WTC11 (cell line): ENCODE measurements at regions not wholly inside any gene's neighbourhood (a gene's known extent, or its start where the extent isn't known, plus 50 kb on each side); places are given as distances from the start of the nearest gene placed in this dataset.

Experiments used
- ATAC-seq: fragments of 200-7000 bp; cut with Tn5 transposase; 2 replicates; pipeline ENCODE4 v1.10.0; 2021; ENCODE audit warnings: mild to moderate bottlenecking, moderate library complexity
- CTCF ChIA-PET: fragments of 300-600 bp; sonication (Branson Sonifier 250); formaldehyde crosslinking; loops from one replicate; lab custom pipeline; 2021; ENCODE audit warnings: antibody characterized with exemption; lab: Charles Lee
- POLR2A ChIA-PET: fragments of 350-600 bp; sonication (Branson Sonifier 250); formaldehyde crosslinking; loops from one replicate; lab custom pipeline; 2021; ENCODE audit warnings: antibody characterized with exemption; lab: Charles Lee
- DNase-seq: peaks from one replicate; pipeline ENCODE4 v3.0.0; 2021; ENCODE audit warnings: low spot score
- H3K27ac Mint-ChIP-seq: 2 replicates; pipeline ENCODE4 v1.8.0; 2021; ENCODE audit warnings: mixed read lengths
- H3K27me3 Mint-ChIP-seq: 2 replicates; pipeline ENCODE4 v1.8.0; 2021; ENCODE audit warnings: low read depth, mild to moderate bottlenecking, moderate library complexity, mixed read lengths
- H3K36me3 Mint-ChIP-seq: 2 replicates; pipeline ENCODE4 v1.8.0; 2021; ENCODE audit warnings: mixed read lengths
- H3K4me1 Mint-ChIP-seq: 2 replicates; pipeline ENCODE4 v1.8.0; 2022; ENCODE audit warnings: mixed read lengths
- H3K4me3 Mint-ChIP-seq: 2 replicates; pipeline ENCODE4 v1.8.0; 2021; ENCODE audit warnings: mild to moderate bottlenecking, moderate library complexity, mixed read lengths
- H3K9me3 Mint-ChIP-seq: 2 replicates; pipeline ENCODE4 v1.8.0; 2021; ENCODE audit warnings: mixed read lengths
- AFF4 ChIP-seq: sonication (generic); formaldehyde crosslinking; IDR thresholded peaks from 2 replicates; pipeline ENCODE4 v1.8.1; 2023; ENCODE audit warnings: mild to moderate bottlenecking, missing genetic modification reagents, borderline replicate concordance
- AR ChIP-seq: fragments of 250-450 bp; sonication (Bioruptor Pico); IDR thresholded peaks from 2 replicates; pipeline ENCODE4 v1.9.0; 2021; ENCODE audit warnings: mild to moderate bottlenecking
- ATF1 ChIP-seq: sonication (generic); formaldehyde crosslinking; IDR thresholded peaks from 2 replicates; pipeline ENCODE4 v1.8.1; 2023; ENCODE audit warnings: mild to moderate bottlenecking, moderate library complexity, missing genetic modification reagents
- ATF3 ChIP-seq: sonication (generic); formaldehyde crosslinking; conservative IDR thresholded peaks from 2 replicates; pipeline ENCODE4 v1.8.1; 2022; ENCODE audit warnings: mild to moderate bottlenecking, missing genetic modification reagents
- CDX4 ChIP-seq: fragments of 250-450 bp; sonication (Bioruptor Pico); IDR thresholded peaks from 2 replicates; pipeline ENCODE4 v1.9.0; 2021; ENCODE audit warnings: moderate library complexity, mild to moderate bottlenecking, inconsistent platforms, borderline replicate concordance
- E2F1 ChIP-seq: sonication (generic); formaldehyde crosslinking; IDR thresholded peaks from 2 replicates; pipeline ENCODE4 v1.8.0; 2022; ENCODE audit warnings: mild to moderate bottlenecking, missing genetic modification reagents
- JAZF1 ChIP-seq: fragments of 250-450 bp; sonication (Bioruptor Pico); IDR thresholded peaks from 2 replicates; pipeline ENCODE4 v1.9.0; 2021; ENCODE audit warnings: moderate library complexity, mild to moderate bottlenecking, inconsistent platforms
- JUN ChIP-seq: sonication (generic); formaldehyde crosslinking; IDR thresholded peaks from 2 replicates; pipeline ENCODE4 v1.8.0; 2023; ENCODE audit warnings: mild to moderate bottlenecking, missing genetic modification reagents
- MLX ChIP-seq: sonication (generic); formaldehyde crosslinking; IDR thresholded peaks from 2 replicates; pipeline ENCODE4 v1.8.1; 2023; ENCODE audit warnings: mild to moderate bottlenecking, missing genetic modification reagents, moderate library complexity
- NR3C1 ChIP-seq: sonication (generic); formaldehyde crosslinking; conservative IDR thresholded peaks from 2 replicates; pipeline ENCODE4 v1.8.1; 2023; ENCODE audit warnings: low read depth, mild to moderate bottlenecking, missing genetic modification reagents
- OVOL2 ChIP-seq: fragments of 250-450 bp; sonication (Bioruptor Pico); IDR thresholded peaks from 2 replicates; pipeline ENCODE4 v1.9.0; 2021; ENCODE audit warnings: mild to moderate bottlenecking, borderline replicate concordance
- TEAD4 ChIP-seq: sonication (generic); formaldehyde crosslinking; IDR thresholded peaks from 2 replicates; pipeline ENCODE4 v1.8.0; 2022; ENCODE audit warnings: mild to moderate bottlenecking, missing genetic modification reagents
- ZBTB43 ChIP-seq: sonication (generic); formaldehyde crosslinking; IDR thresholded peaks from 2 replicates; pipeline ENCODE4 v1.8.1; 2023; ENCODE audit warnings: mild to moderate bottlenecking, missing genetic modification reagents
- ZMAT4 ChIP-seq: fragments of 250-450 bp; sonication (Bioruptor Pico); IDR thresholded peaks from 2 replicates; pipeline ENCODE4 v1.9.0; 2021; ENCODE audit warnings: mild to moderate bottlenecking
- ZNF121 ChIP-seq: sonication (generic); formaldehyde crosslinking; IDR thresholded peaks from 2 replicates; pipeline ENCODE4 v1.8.0; 2023; ENCODE audit warnings: missing genetic modification reagents
- ZNF232 ChIP-seq: sonication (generic); formaldehyde crosslinking; IDR thresholded peaks from 2 replicates; pipeline ENCODE4 v1.8.0; 2022; ENCODE audit warnings: mild to moderate bottlenecking, missing genetic modification reagents
- ZNF317 ChIP-seq: sonication (generic); formaldehyde crosslinking; IDR thresholded peaks from 2 replicates; pipeline ENCODE4 v1.8.1; 2023; ENCODE audit warnings: low read depth, mild to moderate bottlenecking, moderate library complexity, missing genetic modification reagents, borderline replicate concordance

GRCh38 chr11:79661373-79661772, 220.5 kb upstream of the TENM4 start:
- no peaks in the 10 kb centered on the region for H3K27me3 Mint-ChIP-seq
- POLR2A ChIA-PET = no interaction called here
- no peak for TF ChIP-seq NR3C1 (CRISPR knock-in tag)
- TF ChIP-seq ZNF317 (CRISPR knock-in tag) = no peak
- H3K4me3 Mint-ChIP-seq = no peak overlapping the region
- no peak for DNase-seq
- no peaks in the 10 kb centered on the region for H3K36me3 Mint-ChIP-seq
- H3K9me3 Mint-ChIP-seq = no peaks in the 10 kb centered on the region
- peaks cover 4% of the 10 kb centered on the region for H3K4me1 Mint-ChIP-seq
- no peak for ATAC-seq
- no peak overlapping the region for H3K27ac Mint-ChIP-seq
- CTCF ChIA-PET = no interaction called here

GRCh38 chr11:79648766-79649520, 208.1 kb upstream of the TENM4 start:
- ChIA-PET POLR2A (no interaction called here), CTCF (no interaction called here)
- Mint-ChIP-seq H3K4me3 (no peak overlapping the region), H3K4me1 (peaks cover 6% of the 10 kb centered on the region; the same call in 1 of the 2 replicates), H3K9me3 (no peaks in the 10 kb centered on the region), H3K36me3 (no peaks in the 10 kb centered on the region), H3K27me3 (peaks cover 6% of the 10 kb centered on the region), H3K27ac (no peak overlapping the region)
- no peak for DNase-seq
- no peak for TF ChIP-seq ATF1 (CRISPR knock-in tag)
- no peak for TF ChIP-seq ZBTB43 (CRISPR knock-in tag)
- TF ChIP-seq E2F1 (CRISPR knock-in tag) = no peak
- TF ChIP-seq ZNF121 (CRISPR knock-in tag) = no peak
- TF ChIP-seq AFF4 = no peak
- TF ChIP-seq, all 79 proteins: peak for 0
- no peak for ATAC-seq

- no peak for DNase-seq
- Mint-ChIP-seq H3K27ac (no peak overlapping the region), H3K27me3 (peaks cover 2% of the 10 kb centered on the region; the same call in 1 of the 2 replicates)
- POLR2A ChIA-PET = no interaction called here
- TF ChIP-seq MLX (CRISPR knock-in tag) = no peak
- TF ChIP-seq OVOL2 (CRISPR knock-in tag) = no peak
- no peak for TF ChIP-seq TEAD4 (CRISPR knock-in tag)
- no peak for TF ChIP-seq ZNF232 (CRISPR knock-in tag)
- TF ChIP-seq AR (CRISPR knock-in tag) = no peak
- TF ChIP-seq JAZF1 (CRISPR knock-in tag) = no peak
- no peak for TF ChIP-seq ZMAT4 (CRISPR knock-in tag)
- no peak for TF ChIP-seq CDX4 (CRISPR knock-in tag)
- TF ChIP-seq ATF3 (CRISPR knock-in tag) = no peak
- TF ChIP-seq JUN (CRISPR knock-in tag) = no peak
- TF ChIP-seq, all 79 proteins: peak for 0
- Mint-ChIP-seq H3K36me3 (no peaks in the 10 kb centered on the region), H3K9me3 (no peaks in the 10 kb centered on the region), H3K4me1 (peaks cover 8% of the 10 kb centered on the region), H3K4me3 (no peak overlapping the region)
- ATAC-seq = no peak
- CTCF ChIA-PET = no interaction called here
These were observed 196.4 kb upstream of the TENM4 start for GRCh38 chr11:79637219-79637618.
